GM12878 (cell line): ENCODE measurements at regions not wholly inside any gene's neighbourhood (a gene's known extent, or its start where the extent isn't known, plus 50 kb on each side); places are given as distances from the start of the nearest gene placed in this dataset.

Source experiments
- CREB1 ChIP-seq: IDR thresholded peaks from 2 replicates; pipeline ENCODE4 v1.6.1; 2012; ENCODE audit warnings: low read depth, mild to moderate bottlenecking, inconsistent platforms
- NFIC ChIP-seq: IDR thresholded peaks from 2 replicates; pipeline ENCODE4 v1.6.1; 2012; ENCODE audit warnings: low read depth, mild to moderate bottlenecking, inconsistent platforms, low read length, moderate library complexity
- SMC3 ChIP-seq: IDR thresholded peaks from 2 replicates; pipeline ENCODE4 v1.6.1; 2011; ENCODE audit warnings: low read length, improper control_type of control experiment, borderline replicate concordance
- YBX1 ChIP-seq: fragments of 450-650 bp; IDR thresholded peaks from 2 replicates; pipeline ENCODE4 v1.6.1; 2016; ENCODE audit warnings: antibody characterized with exemption

GRCh38 chr7:34454381-34454780 is 203.6 kb upstream of the NPSR1 start:
- TF ChIP-seq YBX1 (no peak), SMC3 (no peak), NFIC (no peak), CREB1 (no peak)
